ENCODE measurements at regions not wholly inside any gene's neighbourhood (a gene's known extent, or its start where the extent isn't known, plus 50 kb on each side); places are given as distances from the start of the nearest gene placed in this dataset.

DNA sequence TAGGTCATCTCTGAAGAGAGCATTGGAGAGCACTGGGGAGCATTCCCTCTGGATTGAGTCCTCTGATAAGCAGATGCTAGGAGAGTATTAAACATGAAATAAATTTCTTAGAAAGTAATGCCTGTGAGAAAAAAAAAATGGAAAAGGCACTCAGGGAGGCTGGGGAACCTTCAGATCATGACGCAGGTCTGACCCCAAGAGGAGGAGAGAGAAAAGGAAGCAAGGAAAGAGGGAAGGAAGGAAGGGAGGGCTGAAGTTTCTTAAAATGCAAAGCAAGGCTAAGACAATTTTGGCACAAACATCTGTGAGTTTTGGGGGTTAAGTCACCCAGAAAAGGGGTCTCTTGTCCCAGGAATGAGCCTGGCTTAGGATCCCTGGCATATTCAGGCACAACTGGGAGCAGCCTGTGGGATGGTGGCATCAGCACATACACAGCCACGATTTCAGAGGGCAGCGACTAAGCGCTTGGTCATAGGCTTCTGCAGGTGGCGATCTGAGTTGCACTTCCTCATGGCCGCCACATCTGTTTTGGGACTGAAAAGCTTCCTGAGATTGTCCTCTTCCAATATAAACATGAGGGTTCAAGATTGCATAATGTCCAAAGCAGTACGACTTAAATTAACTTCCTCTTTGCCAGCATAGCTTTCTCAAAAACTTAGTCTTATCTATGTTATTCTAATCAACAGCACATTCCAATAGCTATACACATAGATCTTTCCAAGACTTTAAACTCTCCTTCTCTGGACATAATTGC, 692.7 kb downstream of the DNAH5 start:
- no peak for DNase-seq (ENCODE audit: low spot score)
- TF ChIP-seq, protein P1, sequence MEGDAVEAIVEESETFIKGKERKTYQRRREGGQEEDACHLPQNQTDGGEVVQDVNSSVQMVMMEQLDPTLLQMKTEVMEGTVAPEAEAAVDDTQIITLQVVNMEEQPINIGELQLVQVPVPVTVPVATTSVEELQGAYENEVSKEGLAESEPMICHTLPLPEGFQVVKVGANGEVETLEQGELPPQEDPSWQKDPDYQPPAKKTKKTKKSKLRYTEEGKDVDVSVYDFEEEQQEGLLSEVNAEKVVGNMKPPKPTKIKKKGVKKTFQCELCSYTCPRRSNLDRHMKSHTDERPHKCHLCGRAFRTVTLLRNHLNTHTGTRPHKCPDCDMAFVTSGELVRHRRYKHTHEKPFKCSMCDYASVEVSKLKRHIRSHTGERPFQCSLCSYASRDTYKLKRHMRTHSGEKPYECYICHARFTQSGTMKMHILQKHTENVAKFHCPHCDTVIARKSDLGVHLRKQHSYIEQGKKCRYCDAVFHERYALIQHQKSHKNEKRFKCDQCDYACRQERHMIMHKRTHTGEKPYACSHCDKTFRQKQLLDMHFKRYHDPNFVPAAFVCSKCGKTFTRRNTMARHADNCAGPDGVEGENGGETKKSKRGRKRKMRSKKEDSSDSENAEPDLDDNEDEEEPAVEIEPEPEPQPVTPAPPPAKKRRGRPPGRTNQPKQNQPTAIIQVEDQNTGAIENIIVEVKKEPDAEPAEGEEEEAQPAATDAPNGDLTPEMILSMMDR (IDR thresholded peaks at IDR 0.05; ENCODE audit: borderline replicate concordance, control extremely low read depth, extremely low read depth, insufficient read depth, missing control alignments) = no peak
- in situ Hi-C loops (cut with MboI; ENCODE audit: low sequenced_read_pairs, unreplicated experiment) = no loop called here

DNA sequence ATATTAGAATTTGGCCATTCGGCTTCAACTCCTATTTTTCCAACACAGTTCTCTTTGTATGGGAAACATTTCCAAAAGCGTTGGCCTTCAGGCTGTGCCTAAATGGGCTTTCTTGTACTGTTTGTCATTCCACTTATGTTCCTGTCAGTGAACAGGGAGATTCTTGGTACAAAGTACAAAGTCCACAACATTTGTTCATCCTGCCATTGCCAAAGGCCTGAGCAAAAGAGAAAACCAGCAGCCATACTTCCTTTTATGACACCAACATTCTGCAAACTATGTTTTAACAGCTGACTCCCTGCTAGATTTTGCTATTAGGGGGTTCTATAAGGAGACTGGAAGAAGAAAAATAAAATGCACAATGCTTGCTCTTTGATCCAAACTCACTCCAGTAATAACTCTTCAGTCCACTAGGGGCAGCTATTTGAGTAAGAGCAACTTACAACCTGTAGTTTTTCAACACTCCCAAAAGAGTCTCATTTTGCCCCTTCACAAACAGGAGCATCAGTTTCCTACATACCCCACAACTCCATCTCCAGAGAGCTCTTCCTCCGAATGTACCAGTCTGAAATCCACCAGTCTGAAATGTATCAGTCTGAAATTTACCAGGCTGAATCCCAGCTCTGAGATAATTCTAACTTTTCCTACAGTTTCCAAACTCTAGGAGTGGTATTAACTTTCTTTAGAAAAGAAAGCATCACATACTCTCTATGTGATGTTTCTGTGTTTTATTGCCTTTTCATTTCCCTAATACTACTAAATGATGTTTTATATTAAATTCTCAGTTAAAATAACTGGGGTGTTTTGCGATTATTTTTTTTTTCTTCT, 693.8 kb downstream of the DNAH5 start:
- TF ChIP-seq, protein P1 (IDR thresholded peaks at IDR 0.05; ENCODE audit: borderline replicate concordance, control extremely low read depth, extremely low read depth, insufficient read depth, missing control alignments) = peak; percentile 30
- peak; percentile 8 for DNase-seq (ENCODE audit: low spot score)
- in situ Hi-C loops (cut with MboI; ENCODE audit: low sequenced_read_pairs, unreplicated experiment) = no loop called here

DNA sequence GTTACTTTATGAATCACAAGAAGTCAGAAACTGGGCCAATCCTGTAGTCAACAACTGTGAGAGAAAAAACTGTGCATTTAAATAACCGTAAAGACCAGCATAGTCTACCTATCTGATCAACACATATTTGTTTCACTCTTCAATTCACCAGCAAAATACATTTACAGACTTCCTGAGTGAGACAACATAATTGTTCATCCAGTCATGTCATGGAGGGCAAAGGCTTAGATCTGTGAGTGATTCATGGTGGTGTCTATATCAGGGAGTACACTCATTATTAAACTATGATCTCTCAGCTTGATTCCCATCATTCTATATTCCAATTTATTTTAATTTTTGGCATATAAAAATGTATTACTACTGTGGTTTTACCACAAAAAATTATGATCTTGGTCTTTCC, 694.6 kb downstream of the DNAH5 start:
- in situ Hi-C loops (cut with MboI; ENCODE audit: low sequenced_read_pairs, unreplicated experiment) = no loop called here
- DNase-seq (ENCODE audit: low spot score) = no peak
- TF ChIP-seq, protein P1 (IDR thresholded peaks at IDR 0.05; ENCODE audit: borderline replicate concordance, control extremely low read depth, extremely low read depth, insufficient read depth, missing control alignments) = no peak

DNA sequence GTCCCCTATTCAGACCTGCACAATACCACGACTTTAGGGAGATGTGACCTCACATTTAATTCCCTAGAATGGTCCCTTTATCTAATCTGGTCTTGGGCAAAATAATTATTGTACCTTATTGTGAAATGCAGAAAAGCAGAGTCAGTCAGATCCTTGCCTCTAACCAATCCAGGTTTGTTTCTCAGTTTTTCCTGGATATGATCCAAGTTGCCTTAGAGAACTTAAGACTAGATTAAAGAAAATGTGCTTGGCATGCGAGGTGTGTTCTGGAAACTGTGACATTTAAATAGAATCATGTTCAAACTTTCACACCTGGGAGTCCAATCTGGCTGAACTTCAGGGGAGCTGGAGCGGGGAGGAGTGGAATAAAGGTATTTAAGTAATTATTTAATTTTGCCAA, 696.2 kb downstream of the DNAH5 start:
- DNase-seq (ENCODE audit: low spot score) = no peak
- in situ Hi-C loops (cut with MboI; ENCODE audit: low sequenced_read_pairs, unreplicated experiment) = no loop called here
- TF ChIP-seq, protein P1 (IDR thresholded peaks at IDR 0.05; ENCODE audit: borderline replicate concordance, control extremely low read depth, extremely low read depth, insufficient read depth, missing control alignments) = no peak

DNA sequence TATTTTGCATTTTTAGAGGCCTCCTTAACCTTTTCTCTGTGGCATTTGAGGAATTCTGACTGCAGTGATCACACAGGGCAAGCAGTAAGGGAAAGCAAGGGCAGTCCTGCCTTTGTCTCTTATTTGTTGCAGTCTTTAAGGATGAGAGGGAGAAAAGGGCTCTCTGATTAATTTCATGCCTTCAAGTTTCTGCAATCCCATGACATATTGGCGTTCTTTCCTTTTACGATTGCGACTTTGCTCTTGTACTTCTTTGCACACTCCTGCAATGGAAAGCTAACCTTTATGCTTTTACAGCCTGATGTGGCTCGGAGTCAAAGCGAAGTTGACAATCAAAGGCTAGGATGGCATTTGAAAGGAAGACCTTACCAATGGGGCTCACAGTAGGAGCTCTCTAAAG, 698.4 kb downstream of the DNAH5 start:
- TF ChIP-seq, protein P1 (IDR thresholded peaks at IDR 0.05; ENCODE audit: borderline replicate concordance, control extremely low read depth, extremely low read depth, insufficient read depth, missing control alignments) = no peak
- no peak for DNase-seq (ENCODE audit: low spot score)
- in situ Hi-C loops (cut with MboI; ENCODE audit: low sequenced_read_pairs, unreplicated experiment) = no loop called here

DNA sequence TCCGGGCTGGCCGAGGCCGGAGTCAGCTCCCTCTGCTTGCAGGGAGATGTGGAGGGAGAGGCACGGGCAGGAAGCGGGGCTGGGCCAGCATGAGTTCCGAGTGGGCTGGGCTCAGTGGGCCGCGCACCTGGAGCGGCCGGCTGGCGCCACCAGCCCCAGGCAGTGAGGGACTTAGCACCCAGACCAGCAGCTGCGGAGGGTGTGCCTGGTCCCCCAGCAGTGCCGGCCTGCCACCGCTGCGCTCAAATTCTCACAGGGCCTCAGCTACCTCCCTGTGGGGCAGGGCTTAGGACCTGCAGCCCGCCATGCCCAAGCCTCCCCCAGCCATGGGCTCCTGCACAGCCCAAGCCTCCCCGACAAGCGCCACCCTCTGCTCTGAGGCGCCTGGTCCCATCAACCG, 700.3 kb downstream of the DNAH5 start:
- TF ChIP-seq, protein P1 (IDR thresholded peaks at IDR 0.05; ENCODE audit: borderline replicate concordance, control extremely low read depth, extremely low read depth, insufficient read depth, missing control alignments) = no peak
- DNase-seq (ENCODE audit: low spot score) = no peak
- in situ Hi-C loops (cut with MboI; ENCODE audit: low sequenced_read_pairs, unreplicated experiment) = no loop called here

Data from GM13976 (cell line).